ENCODE measurements at regions not wholly inside any gene's neighbourhood (a gene's known extent, or its start where the extent isn't known, plus 50 kb on each side); places are given as distances from the start of the nearest gene placed in this dataset.

DNA sequence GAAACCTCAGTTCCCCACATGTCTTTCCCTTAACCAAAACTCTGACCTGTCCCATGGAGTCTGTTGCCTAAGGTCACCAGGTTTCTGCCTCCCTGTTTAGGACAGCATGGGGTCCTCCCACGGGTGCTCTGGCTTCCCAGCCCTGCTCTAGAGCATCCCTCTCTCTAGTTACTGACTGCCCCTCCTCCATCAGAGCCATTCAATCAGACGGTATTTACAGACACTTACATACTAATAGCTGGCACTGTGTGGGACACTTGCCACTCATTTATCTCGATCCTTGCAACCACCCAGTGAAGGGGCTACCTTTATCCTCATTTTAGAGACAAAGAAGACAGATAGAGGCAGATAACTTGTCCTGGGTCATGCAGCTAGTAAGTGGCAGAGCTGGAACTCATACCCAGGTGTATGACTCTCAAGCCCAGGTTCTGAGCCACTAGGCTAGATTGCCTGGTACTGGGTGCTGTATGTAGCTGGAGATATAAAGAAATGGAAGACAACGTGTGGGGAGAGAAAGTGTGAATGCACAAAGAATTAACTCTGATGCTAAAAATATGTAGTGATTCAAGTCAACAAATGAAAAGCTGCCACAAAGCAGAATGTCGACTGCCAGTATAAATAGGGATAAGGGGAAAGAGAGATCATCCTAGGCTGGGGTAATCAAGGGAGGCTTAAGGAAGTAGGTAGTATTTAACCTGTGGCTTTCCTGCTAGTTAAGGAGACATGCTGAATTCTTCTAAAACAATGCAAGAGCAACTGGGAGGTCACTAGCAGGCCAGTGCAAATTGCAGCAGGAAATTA, 52.5 kb upstream of the PDE8B start:
- DNase-seq (ENCODE audit: low read depth in 3 of 3), result no peak

GRCh38 chr5:77156379-77156778, 54.1 kb upstream of the PDE8B start:
- no peak for DNase-seq (ENCODE audit: low read depth in 3 of 3)

DNA sequence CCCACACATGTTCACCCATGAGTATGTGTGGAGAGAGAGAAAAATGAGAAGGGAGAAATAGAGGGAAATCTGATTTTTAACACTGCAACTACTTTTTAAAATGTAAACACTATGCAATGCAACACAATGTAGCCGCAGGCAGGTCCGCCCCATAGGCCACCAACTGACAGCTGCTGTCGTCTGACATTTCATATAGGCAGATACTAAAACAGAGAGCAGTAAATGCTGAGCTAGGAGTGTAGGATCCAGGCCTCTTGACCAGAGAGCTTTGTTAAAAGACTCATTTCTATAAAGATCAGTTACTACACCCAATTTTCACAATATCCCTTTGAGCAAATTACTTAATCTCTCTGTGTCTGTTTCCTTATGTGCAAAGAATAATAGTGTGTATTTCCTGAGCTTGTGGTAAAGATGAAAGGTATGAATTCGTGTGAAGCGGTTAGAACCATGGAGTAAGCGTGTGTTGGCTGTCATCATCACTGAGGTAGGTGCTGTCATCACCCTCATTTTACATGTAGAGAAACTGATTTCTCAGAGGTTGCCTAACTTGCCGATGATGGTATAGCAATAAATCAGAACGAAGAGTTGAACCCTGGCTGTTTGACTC, 55.2 kb upstream of the PDE8B start:
- DNase-seq (ENCODE audit: low read depth in 3 of 3), result no peak

DNA sequence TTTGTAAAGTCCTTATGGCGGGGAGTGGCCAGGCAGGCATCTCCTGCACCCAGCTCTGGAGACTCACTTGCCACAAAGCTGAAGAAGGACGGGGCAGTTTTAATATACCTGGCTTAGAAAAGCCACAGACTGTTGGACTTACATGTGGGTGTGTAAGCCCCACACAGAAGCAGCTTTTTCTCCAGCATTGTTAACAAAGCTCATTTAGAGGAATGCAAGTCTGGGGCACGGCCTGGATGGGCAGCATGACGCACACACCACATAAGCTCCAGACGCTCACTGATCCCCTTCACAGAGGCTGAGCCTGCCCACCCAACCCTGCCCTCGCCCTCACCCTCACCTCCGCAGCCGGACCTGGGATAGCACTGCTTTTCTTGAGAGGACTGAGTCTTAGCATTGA, 58.0 kb upstream of the PDE8B start:
- DNase-seq (ENCODE audit: low read depth in 3 of 3), result no peak

DNA sequence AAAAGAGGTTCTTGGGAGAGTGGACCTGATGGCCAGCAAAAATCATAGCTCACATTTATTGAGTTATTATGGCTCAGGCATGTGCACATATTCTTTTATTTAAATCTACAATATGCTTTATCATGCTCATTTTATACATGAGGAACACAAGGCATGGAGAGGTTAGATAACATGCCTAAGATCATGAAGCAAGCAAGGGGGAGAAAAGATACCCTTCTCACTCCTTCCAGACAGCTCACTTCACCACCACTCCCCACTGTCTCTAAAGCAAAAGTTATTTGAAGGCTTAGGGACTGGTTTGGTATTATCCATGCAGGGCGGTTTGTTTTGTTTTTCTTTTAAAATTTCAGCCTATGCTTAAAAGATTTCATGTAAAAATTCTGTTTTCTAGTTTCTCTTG, 59.0 kb upstream of the PDE8B start:
- DNase-seq (ENCODE audit: low read depth in 3 of 3), result no peak

DNA sequence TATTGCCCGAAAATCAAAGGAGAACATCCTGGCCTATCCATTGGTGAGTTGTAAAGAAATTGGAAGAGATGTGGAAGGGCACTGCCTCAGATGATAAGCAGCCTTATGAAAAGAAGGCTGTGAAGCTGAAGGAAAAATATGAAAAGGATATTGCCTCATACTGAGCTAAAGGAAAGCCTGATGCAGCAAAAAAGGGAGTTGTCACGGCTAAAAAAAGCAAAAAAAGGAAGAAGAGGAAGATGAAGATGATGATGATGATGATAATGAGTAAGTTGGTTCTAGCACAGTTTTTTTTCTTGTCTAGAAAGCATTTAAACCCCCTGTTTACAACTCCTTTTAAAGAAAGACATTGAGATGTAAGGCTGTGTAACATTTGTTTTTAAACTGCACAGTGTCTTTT, 59.8 kb upstream of the ZBED3 start:
- no peak for DNase-seq (ENCODE audit: low read depth in 3 of 3)

- DNase-seq (ENCODE audit: low read depth in 3 of 3), result no peak
Observed at GRCh38 chr5:77145666-77146065, 58.6 kb upstream of the ZBED3 start.

DNA sequence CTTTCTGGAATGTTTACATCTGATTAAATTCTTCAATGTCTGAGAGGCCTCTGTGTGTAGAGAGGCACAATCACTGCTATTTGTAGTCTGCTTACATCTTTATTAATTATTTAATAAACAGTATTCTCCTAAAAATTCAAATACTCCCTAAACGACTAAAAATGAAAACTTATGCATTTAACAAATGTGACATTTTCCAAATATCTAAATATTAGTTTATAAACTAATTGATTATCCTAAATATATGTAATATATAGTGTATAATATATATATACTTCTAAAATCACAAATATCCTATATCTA, 57.7 kb upstream of the ZBED3 start:
- no peak for DNase-seq (ENCODE audit: low read depth in 3 of 3)

- peak; percentile 39 to 47 (median 46) for DNase-seq (ENCODE audit: low read depth in 3 of 3)
Observed at GRCh38 chr5:77143998-77144836, 57.1 kb upstream of the ZBED3 start.

DNA sequence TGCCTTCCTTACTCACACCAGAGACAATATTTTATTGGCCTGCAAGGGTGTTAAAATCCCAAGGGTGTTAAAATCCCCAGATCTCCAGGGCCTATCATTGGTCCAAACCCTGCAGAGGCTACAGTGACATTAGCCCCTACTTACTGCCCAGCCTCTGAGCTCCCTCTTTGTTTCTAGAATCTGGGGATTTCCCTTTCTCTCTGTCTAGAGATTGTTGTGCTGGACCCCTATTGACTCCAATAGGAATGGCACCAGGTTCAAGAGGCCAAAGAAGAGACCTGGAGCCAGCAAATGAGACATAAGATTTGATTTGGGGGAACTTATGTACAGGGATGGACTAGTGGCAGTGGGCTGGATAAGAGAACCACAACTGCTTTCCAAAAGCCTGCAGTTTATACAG, 53.3 kb upstream of the ZBED3 start:
- no peak for DNase-seq (ENCODE audit: low read depth in 3 of 3)

GRCh38 chr5:77139001-77139400, 51.9 kb upstream of the ZBED3 start:
- DNase-seq (ENCODE audit: low read depth in 3 of 3), result no peak

Data from stimulated activated CD4-positive, alpha-beta T cell treated with anti-CD3 and anti-CD28 coated beads, TNF-alpha, amount 100 ng/mL, for 48 hours (primary cell).